Spleen (tissue), 11 donors: ENCODE measurements at regions not wholly inside any gene's neighbourhood (a gene's known extent, or its start where the extent isn't known, plus 50 kb on each side); places are given as distances from the start of the nearest gene placed in this dataset.
"Not testable (repeated sequence)": the region's sequence is repeated elsewhere in the genome, so short reads cannot be mapped to it uniquely, and the experiment has no call there.

Experiments
- DNase-seq: peaks from one replicate; pipeline ENCODE4 v3.0.0-alpha.2; 2020
- H3K27ac ChIP-seq, 8 donors: fragments of 200-600 bp; sonication (generic) in 7 of 8; 1 replicate in 4 of 8; 2 replicates in 4 of 8; pipeline versions ENCODE4 v1.5.0 to v1.8.0; 2016 to 2021; ENCODE audit warnings: inconsistent platforms in 4 of 8, mild to moderate bottlenecking in 4 of 8, moderate library complexity in 1 of 8
- H3K27me3 ChIP-seq, 7 donors: fragments of 200-600 bp; sonication (generic) in 6 of 7; replicated peaks in 1 of 7; 1 replicate in 4 of 7; 2 replicates in 3 of 7; pipeline versions ENCODE4 v1.5.0 to v1.8.0; 2016 to 2021; ENCODE audit warnings: inconsistent platforms in 3 of 7, mild to moderate bottlenecking in 1 of 7
- H3K36me3 ChIP-seq, 6 donors: fragments of 200-600 bp; sonication (generic) in 5 of 6; 1 replicate in 4 of 6; 2 replicates in 2 of 6; pipeline versions ENCODE4 v1.5.0 to v1.8.0; 2016 to 2021; ENCODE audit warnings: inconsistent platforms in 2 of 6
- H3K4me1 ChIP-seq, 6 donors: fragments of 200-600 bp; sonication (generic) in 5 of 6; 1 replicate in 3 of 6; 2 replicates in 3 of 6; pipeline versions ENCODE4 v1.5.0 to v1.8.0; 2016 to 2021; ENCODE audit warnings: inconsistent platforms in 3 of 6
- H3K4me3 ChIP-seq, 8 donors: fragments of 200-600 bp; sonication (generic) in 7 of 8; 1 replicate in 4 of 8; 2 replicates in 4 of 8; pipeline versions ENCODE4 v1.5.0 to v1.8.0; 2016 to 2021; ENCODE audit warnings: inconsistent platforms in 4 of 8, mild to moderate bottlenecking in 4 of 8, moderate library complexity in 2 of 8
- H3K9me3 ChIP-seq, 8 donors: fragments of 200-600 bp; sonication (generic) in 7 of 8; 1 replicate in 4 of 8; 2 replicates in 4 of 8; pipeline versions ENCODE4 v1.5.0 to v1.8.0; 2016 to 2021; ENCODE audit warnings: inconsistent platforms in 4 of 8
- POLR2A ChIP-seq, 3 donors: fragments of 450-650 bp; IDR thresholded peaks; one replicate each; pipeline ENCODE4 v1.5.1; 2017; ENCODE audit warnings: antibody characterized with exemption in 3 of 3, mild to moderate bottlenecking in 1 of 3
- POLR2AphosphoS5 ChIP-seq, 3 donors: sonication (generic); formaldehyde crosslinking; IDR thresholded peaks; one replicate each; pipeline ENCODE4 v1.5.1; 2017; ENCODE audit warnings: antibody characterized with exemption in 3 of 3
- WGBS, 5 donors: extraction: QIAGEN DNeasy Blood & Tissue Kit in 3 of 5; methylation state at CpG; one replicate each; pipeline versions ENCODE4 v1.1.5 to v1.1.7; 2013 to 2018; 5-methylcytosine and 5-hydroxymethylcytosine counted together
- intact Hi-C: fragments of 100-400 bp; cut with DNase I; formaldehyde crosslinking; loops from one replicate; pipeline ENCODE4 v1.15.0; 2023; ENCODE audit warnings: low total_unique reads
- TF ChIP-seq, protein P1 (sequence below), 11 experiments: fragments of 200-600 bp in 7 of 11; fragments of 450-650 bp in 4 of 11; sonication (generic) in 4 of 11; IDR thresholded peaks in 8 of 11; conservative IDR thresholded peaks in 3 of 11; 1 replicate in 7 of 11; 2 replicates in 4 of 11; pipeline versions ENCODE4 v1.4.0 to v1.8.0; 2016 to 2021; ENCODE audit warnings: antibody characterized with exemption in 11 of 11, inconsistent platforms in 4 of 11, mild to moderate bottlenecking in 1 of 11
- donor health status: healthy with polysubstance abuse.
- donor health status: DM: no; HTN: no; CAD: no; lungs with moderate emphysema.
- donor health status: DM: no; HTN: no; CAD: no.
- donor health status: Bipolar disorder and iron deficiency.
- donor health status: healthy.
- donor health status: DM: no; HTN: no; CAD: no.
- donor health status: DM: yes; HTN: yes; CAD: no.

DNA sequence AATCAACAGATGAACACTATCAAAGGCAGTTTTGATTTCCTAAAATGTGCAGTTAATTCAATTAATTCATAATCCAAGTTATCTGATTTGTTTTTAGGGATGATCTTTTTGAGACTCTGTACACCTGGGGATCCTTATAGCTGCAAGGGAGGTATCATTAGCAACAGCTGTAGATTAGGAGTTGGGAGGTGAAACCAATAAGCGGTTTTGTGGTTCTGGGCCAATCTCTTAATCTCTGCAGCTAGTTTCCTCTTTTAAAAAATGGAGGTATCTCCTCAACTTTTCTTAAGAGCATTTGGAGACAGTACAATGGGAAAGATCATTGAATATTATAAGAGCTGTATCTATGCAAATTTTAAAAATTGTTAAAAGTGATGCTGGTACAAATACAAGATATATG lies 126.0 kb downstream of the MC4R start:
- H3K4me1 ChIP-seq = no peaks in the 10 kb centered on the region
- no peak for DNase-seq
- peaks cover 0 to 6% (median 0%) of the 10 kb centered on the region in 8 donors for H3K9me3 ChIP-seq
- H3K36me3 ChIP-seq = no peaks in the 10 kb centered on the region
- no peak overlapping the region for H3K4me3 ChIP-seq
- H3K27ac ChIP-seq = peak overlapping the region in 1 of 8 donors; percentile 3
- TF ChIP-seq, protein P1, sequence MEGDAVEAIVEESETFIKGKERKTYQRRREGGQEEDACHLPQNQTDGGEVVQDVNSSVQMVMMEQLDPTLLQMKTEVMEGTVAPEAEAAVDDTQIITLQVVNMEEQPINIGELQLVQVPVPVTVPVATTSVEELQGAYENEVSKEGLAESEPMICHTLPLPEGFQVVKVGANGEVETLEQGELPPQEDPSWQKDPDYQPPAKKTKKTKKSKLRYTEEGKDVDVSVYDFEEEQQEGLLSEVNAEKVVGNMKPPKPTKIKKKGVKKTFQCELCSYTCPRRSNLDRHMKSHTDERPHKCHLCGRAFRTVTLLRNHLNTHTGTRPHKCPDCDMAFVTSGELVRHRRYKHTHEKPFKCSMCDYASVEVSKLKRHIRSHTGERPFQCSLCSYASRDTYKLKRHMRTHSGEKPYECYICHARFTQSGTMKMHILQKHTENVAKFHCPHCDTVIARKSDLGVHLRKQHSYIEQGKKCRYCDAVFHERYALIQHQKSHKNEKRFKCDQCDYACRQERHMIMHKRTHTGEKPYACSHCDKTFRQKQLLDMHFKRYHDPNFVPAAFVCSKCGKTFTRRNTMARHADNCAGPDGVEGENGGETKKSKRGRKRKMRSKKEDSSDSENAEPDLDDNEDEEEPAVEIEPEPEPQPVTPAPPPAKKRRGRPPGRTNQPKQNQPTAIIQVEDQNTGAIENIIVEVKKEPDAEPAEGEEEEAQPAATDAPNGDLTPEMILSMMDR (IDR thresholded peaks at IDR 0.05 in 8 of 11, conservative IDR thresholded peaks at IDR 0.05 in 3 of 11) = no peak
- TF ChIP-seq POLR2AphosphoS5 (IDR thresholded peaks at IDR 0.05) (no peak), POLR2A (IDR thresholded peaks at IDR 0.05) (no peak)
- H3K27me3 ChIP-seq = no peaks in the 10 kb centered on the region
- WGBS, 5 donors = 37 to 63% (median 58%) methylated on average over 1 of the region's 1 CpG
- intact Hi-C loops = no loop called here

DNA sequence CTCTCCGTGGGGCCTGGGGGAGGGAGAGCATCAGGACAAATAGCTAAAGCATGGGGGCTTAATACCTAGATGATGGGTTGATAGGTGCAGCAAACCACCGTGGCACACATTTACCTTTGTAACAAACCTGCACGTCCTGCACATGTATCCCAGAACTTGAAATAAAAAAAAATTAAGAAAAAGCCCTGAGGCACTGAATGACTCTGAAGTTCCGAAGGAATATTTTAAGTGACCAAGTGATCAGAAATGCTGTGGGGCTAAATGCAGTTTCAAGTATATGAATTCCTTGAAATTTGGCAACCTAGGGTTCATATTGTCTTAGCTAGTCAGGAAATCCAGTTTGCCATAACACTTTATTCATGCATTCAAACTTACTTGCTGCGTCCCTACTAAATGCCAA lies 127.5 kb downstream of the MC4R start:
- Histone ChIP-seq H3K36me3 (no peaks in the 10 kb centered on the region), H3K27ac (no peak overlapping the region), H3K4me3 (no peak overlapping the region), H3K9me3 (peaks cover 0 to 8% (median 0%) of the 10 kb centered on the region in 8 donors), H3K4me1 (no peaks in the 10 kb centered on the region), H3K27me3 (no peaks in the 10 kb centered on the region)
- WGBS, 5 donors = 89 to 99% (median 92%) methylated on average over 5 of the region's 5 CpGs
- intact Hi-C loops = no loop called here
- no peak for DNase-seq
- TF ChIP-seq POLR2AphosphoS5 (IDR thresholded peaks at IDR 0.05) (no peak), POLR2A (IDR thresholded peaks at IDR 0.05) (no peak)
- TF ChIP-seq, protein P1 (IDR thresholded peaks at IDR 0.05 in 8 of 11, conservative IDR thresholded peaks at IDR 0.05 in 3 of 11) = no peak

DNA sequence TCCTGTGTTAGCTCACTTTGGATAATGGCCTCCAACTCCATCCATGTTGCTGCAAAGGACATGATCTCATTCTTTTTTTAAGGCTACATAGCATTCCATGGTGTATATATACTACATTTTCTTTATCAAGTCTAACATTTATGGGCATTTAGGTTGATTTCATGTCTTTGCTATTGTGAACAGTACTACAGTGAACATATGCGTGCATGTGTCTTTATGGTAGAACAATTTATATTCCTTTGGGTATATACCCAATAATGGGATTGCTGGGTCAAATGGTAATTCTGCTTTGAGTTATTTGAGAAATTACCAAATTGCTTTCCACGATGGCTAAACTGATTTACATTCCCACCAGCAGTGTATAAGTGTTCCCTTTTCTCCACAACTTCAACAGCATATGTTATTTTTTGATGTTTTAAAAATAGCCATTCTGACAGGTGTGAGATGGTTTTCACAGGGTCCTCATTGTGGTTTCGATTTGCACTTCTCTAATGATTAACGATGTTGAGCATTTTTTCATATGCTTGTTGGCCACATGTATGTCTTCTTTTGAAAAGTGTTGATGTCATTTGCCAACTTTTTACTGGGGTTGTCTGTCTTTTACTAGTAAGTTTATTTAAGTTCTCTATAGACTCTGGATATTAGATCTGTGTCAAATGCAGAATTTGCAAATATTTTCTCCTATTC lies 133.4 kb downstream of the MC4R start:
- H3K36me3 ChIP-seq, H3K9me3 ChIP-seq, intact Hi-C loops, H3K27me3 ChIP-seq, H3K4me1 ChIP-seq, DNase-seq, H3K4me3 ChIP-seq: not testable (repeated sequence)
- 51 to 70% (median 63%) methylated on average over 4 of the region's 4 CpGs for WGBS, 5 donors
- peak overlapping the region in 1 of 8 donors; percentile 18 for H3K27ac ChIP-seq

DNA sequence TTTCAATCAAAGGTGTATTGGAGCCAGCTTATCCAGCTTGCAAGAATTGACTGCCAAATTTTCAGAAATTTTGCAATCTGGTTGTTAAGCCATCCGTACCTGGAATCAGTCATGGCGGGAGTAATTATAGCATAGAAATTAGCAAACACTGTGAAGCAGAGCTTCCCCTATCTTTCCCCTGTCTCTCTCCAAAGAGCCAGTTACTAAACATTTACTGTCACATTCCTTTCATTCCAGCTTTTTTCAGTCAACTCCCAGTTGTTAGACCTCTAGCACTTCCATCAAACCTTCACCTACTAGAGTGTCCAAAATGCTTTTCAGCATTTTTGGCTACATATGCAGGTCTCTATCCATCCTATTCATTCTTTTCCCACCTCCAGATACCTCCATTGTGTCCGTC lies 137.4 kb downstream of the MC4R start:
- Histone ChIP-seq H3K4me3 (no peak overlapping the region), H3K9me3 (no peaks in the 10 kb centered on the region), H3K27ac (no peak overlapping the region), H3K4me1 (no peaks in the 10 kb centered on the region), H3K36me3 (no peaks in the 10 kb centered on the region), H3K27me3 (no peaks in the 10 kb centered on the region)
- TF ChIP-seq POLR2A (IDR thresholded peaks at IDR 0.05) (no peak), POLR2AphosphoS5 (IDR thresholded peaks at IDR 0.05) (no peak)
- TF ChIP-seq, protein P1 (IDR thresholded peaks at IDR 0.05 in 8 of 11, conservative IDR thresholded peaks at IDR 0.05 in 3 of 11) = no peak
- no peak for DNase-seq
- WGBS, 5 donors = 87 to 94% (median 90%) methylated on average over 3 of the region's 3 CpGs
- intact Hi-C loops = no loop called here

DNA sequence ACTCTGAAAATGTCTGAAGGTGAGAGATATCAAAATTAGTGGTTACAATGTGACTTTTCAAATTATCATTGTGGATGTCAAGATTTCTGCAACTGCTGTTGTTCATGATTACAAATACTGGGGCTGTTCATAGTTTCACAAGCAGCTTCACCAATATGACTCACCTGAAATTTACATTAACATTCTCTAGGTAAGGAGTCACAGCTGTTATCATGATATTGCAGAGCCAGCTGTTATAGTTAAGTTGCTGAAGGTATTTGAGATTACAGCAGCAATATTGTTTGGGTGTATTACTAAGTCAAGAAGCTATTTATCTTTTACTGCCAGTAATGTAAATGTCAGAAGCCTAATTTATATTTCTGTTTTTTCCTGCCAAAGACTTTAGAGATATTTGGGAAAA lies 140.0 kb downstream of the MC4R start:
- H3K27me3 ChIP-seq = no peaks in the 10 kb centered on the region
- no peaks in the 10 kb centered on the region for H3K36me3 ChIP-seq
- no peaks in the 10 kb centered on the region for H3K9me3 ChIP-seq
- H3K27ac ChIP-seq = no peak overlapping the region
- intact Hi-C loops = no loop called here
- H3K4me3 ChIP-seq = no peak overlapping the region
- DNase-seq = no peak
- H3K4me1 ChIP-seq = no peaks in the 10 kb centered on the region
- TF ChIP-seq POLR2A (IDR thresholded peaks at IDR 0.05) = no peak
- TF ChIP-seq, protein P1 (IDR thresholded peaks at IDR 0.05 in 8 of 11, conservative IDR thresholded peaks at IDR 0.05 in 3 of 11) = no peak
- no peak for TF ChIP-seq POLR2AphosphoS5 (IDR thresholded peaks at IDR 0.05)
